T-helper 2 cell treated with Interferon-gamma antibody and Interleukin-4, amounts not matched to agents 5 μg/mL and 100 μg/mL, for 36 hours (primary cell): ENCODE measurements at regions not wholly inside any gene's neighbourhood (a gene's known extent, or its start where the extent isn't known, plus 50 kb on each side); places are given as distances from the start of the nearest gene placed in this dataset.

Experiments used
- DNase-seq: peaks from one replicate; pipeline ENCODE4 v3.0.0; 2021; ENCODE audit warnings: low spot score
- H3K27ac Mint-ChIP-seq: one replicate; pipeline ENCODE4 v1.8.0; 2021; ENCODE audit warnings: mild to moderate bottlenecking, mixed read lengths
- H3K27me3 Mint-ChIP-seq: one replicate; pipeline ENCODE4 v1.8.0; 2021; ENCODE audit warnings: low read depth, mixed read lengths
- H3K36me3 Mint-ChIP-seq: one replicate; pipeline ENCODE4 v1.8.0; 2021; ENCODE audit warnings: low read depth, mixed read lengths
- H3K4me1 Mint-ChIP-seq: one replicate; pipeline ENCODE4 v1.8.0; 2021; ENCODE audit warnings: low read depth, mixed read lengths
- H3K4me3 Mint-ChIP-seq: one replicate; pipeline ENCODE4 v1.8.0; 2022; ENCODE audit warnings: mild to moderate bottlenecking, moderate library complexity, mixed read lengths
- H3K9me3 Mint-ChIP-seq: one replicate; pipeline ENCODE4 v1.8.0; 2021; ENCODE audit warnings: mixed read lengths

GRCh38 chr3:178443634-178444033 lies 92.6 kb upstream of the KCNMB2 start:
- no peaks in the 10 kb centered on the region for H3K9me3 Mint-ChIP-seq
- H3K27ac Mint-ChIP-seq, result no peak overlapping the region
- DNase-seq, result no peak
- no peaks in the 10 kb centered on the region for H3K4me1 Mint-ChIP-seq
- H3K4me3 Mint-ChIP-seq, result no peak overlapping the region
- H3K36me3 Mint-ChIP-seq, result no peaks in the 10 kb centered on the region
- no peaks in the 10 kb centered on the region for H3K27me3 Mint-ChIP-seq

- Mint-ChIP-seq H3K9me3 (no peaks in the 10 kb centered on the region), H3K4me1 (no peaks in the 10 kb centered on the region), H3K36me3 (no peaks in the 10 kb centered on the region), H3K27me3 (no peaks in the 10 kb centered on the region), H3K27ac (no peak overlapping the region), H3K4me3 (no peak overlapping the region)
- DNase-seq, result no peak
Measured at GRCh38 chr3:178445139-178445538, 91.1 kb upstream of the KCNMB2 start.

- Mint-ChIP-seq H3K4me3 (no peak overlapping the region), H3K27ac (no peak overlapping the region), H3K27me3 (no peaks in the 10 kb centered on the region), H3K4me1 (no peaks in the 10 kb centered on the region), H3K36me3 (no peaks in the 10 kb centered on the region), H3K9me3 (no peaks in the 10 kb centered on the region)
- DNase-seq, result no peak
Measured at GRCh38 chr3:178446059-178446458, 90.2 kb upstream of the KCNMB2 start.

DNA sequence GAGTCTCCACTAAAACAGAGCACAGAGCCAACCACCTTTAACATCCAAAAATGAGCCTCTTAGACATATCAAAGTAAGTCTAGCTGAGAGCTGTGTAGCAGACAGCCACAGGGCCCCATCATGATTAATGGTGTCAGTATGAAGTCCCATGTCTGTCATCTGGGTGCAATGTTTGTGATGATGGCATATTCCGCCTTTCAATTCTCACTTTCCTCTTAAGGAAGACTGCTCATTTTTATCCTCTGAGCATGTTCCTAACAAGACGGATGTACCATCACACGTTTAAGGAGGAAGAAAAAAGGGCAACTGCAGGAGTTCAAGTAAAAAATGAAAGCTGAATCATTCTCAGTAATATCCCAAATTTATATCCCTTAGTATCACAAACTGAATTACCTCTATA lies 85.8 kb upstream of the KCNMB2 start:
- no peaks in the 10 kb centered on the region for H3K4me1 Mint-ChIP-seq
- no peak for DNase-seq
- no peaks in the 10 kb centered on the region for H3K27me3 Mint-ChIP-seq
- no peak overlapping the region for H3K4me3 Mint-ChIP-seq
- H3K9me3 Mint-ChIP-seq, result no peaks in the 10 kb centered on the region
- H3K36me3 Mint-ChIP-seq, result no peaks in the 10 kb centered on the region
- H3K27ac Mint-ChIP-seq, result no peak overlapping the region

DNA sequence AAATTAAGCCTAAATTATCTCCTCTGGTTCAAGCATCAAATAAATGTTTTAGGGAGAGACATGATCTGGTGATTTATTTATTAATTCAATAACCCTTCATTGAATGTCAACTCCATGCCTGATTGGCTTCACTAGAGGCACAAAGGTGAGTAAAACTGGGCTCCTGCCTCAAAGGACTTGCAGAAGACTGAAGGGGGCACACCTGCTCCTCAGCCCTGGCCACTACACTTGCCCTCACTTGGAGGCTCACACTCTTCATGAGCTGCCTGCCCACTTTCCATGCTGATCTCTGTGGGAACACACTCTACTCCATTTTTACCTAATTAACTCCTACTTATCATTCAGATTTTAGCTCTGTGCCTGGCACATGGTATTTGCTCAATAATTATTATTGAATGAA lies 84.4 kb upstream of the KCNMB2 start:
- Mint-ChIP-seq H3K9me3 (no peaks in the 10 kb centered on the region), H3K4me1 (no peaks in the 10 kb centered on the region), H3K27me3 (no peaks in the 10 kb centered on the region), H3K36me3 (no peaks in the 10 kb centered on the region), H3K27ac (no peak overlapping the region), H3K4me3 (no peak overlapping the region)
- DNase-seq, result no peak

DNA sequence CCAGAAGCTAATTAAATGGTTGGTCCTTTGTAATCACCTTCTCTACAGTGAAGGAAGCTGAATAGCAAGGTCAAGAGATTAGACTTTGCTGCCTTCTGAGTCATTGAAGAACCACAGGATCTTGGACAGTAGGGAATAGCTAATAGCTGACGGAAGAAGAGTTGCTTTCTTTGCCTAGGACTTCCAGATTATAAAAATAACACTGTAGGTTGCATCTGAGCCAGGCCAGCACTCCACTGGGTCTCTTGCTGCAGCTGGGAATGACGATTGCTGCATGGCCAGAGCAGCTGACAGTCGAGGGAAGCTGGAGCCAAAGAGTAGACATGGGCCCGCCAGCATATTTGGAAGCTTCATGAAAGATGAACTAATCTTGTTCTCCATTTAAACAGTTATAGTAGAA lies 81.5 kb upstream of the KCNMB2 start:
- no peaks in the 10 kb centered on the region for H3K36me3 Mint-ChIP-seq
- DNase-seq, result no peak
- H3K27ac Mint-ChIP-seq, result no peak overlapping the region
- H3K4me3 Mint-ChIP-seq, result no peak overlapping the region
- H3K27me3 Mint-ChIP-seq, result peaks cover 3% of the 10 kb centered on the region
- H3K4me1 Mint-ChIP-seq, result no peaks in the 10 kb centered on the region
- no peaks in the 10 kb centered on the region for H3K9me3 Mint-ChIP-seq

DNA sequence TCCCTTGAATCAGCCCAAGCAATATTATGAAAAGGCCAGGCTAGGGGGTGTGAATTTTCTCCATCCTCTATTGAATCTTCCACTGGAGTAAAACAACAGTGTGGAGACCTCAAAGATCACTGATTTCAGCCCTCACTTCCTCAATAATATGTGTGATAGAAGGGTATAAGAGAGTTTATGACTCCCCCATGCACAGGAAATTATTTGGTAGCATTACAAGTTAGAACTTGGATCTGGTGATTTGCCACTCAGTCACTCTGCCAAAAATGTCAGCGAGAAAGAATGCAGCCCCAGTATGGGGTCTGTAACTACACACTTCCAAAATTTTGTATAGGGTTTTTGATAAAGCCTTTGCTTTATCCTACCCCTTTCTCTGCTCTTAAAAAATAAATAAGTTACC lies 81.0 kb upstream of the KCNMB2 start:
- H3K27ac Mint-ChIP-seq, result no peak overlapping the region
- H3K36me3 Mint-ChIP-seq, result no peaks in the 10 kb centered on the region
- H3K27me3 Mint-ChIP-seq, result peaks cover 3% of the 10 kb centered on the region
- H3K9me3 Mint-ChIP-seq, result no peaks in the 10 kb centered on the region
- no peaks in the 10 kb centered on the region for H3K4me1 Mint-ChIP-seq
- H3K4me3 Mint-ChIP-seq, result no peak overlapping the region
- DNase-seq, result no peak

DNA sequence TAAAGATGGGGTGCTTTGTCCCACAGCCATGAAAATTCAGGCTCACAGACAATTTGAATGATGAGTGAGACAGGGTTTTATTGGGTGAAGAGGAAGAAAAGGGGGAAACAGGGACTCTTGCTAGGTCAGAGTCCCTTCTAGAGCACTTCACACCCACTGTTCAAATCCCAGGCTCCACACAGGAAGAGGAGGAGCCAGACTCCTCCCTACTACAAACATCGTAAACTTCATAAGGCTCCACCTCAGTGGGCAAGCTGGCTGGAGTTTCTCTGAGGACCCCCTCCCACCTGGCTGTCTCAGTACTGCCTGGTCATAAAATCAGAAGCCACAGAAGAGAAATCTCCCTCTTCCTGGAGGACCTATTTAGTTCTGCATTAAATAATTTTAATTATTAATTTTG lies 80.3 kb upstream of the KCNMB2 start:
- Mint-ChIP-seq H3K4me3 (no peak overlapping the region), H3K27ac (no peak overlapping the region), H3K4me1 (no peaks in the 10 kb centered on the region), H3K36me3 (no peaks in the 10 kb centered on the region), H3K9me3 (no peaks in the 10 kb centered on the region), H3K27me3 (peaks cover 3% of the 10 kb centered on the region)
- DNase-seq, result no peak

DNA sequence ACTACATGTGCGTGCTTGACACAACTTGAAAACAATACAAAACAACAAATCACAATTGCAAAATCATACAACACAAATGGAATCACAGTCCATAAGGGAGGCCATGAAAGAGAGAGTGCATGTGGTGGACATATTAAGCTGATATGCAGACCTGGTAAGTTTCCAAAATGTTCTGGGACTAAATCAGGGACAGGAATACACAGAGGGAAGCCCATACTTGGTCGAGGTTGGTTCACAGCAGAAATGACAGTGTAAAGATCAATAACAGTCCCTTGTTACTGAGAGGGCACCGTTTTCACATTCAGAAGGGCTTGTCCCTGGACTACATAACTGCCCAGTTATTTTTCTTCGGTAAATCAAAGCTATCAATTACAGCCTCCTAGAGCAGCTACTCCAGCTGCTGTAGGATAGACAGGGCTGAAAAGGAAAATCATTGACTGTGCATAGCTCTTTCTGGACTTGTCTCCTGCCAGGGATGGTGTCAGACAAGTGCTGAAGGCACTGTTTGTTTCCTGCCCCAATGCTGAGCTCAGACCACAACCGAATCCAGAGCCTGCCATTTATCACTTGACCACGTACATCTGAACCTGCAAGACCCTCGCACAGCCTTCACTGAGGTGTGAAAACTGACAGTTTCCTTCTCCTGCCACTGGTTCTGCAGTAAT lies 79.5 kb upstream of the KCNMB2 start:
- H3K9me3 Mint-ChIP-seq, result no peaks in the 10 kb centered on the region
- H3K4me3 Mint-ChIP-seq, result no peak overlapping the region
- no peaks in the 10 kb centered on the region for H3K4me1 Mint-ChIP-seq
- H3K27ac Mint-ChIP-seq, result no peak overlapping the region
- no peaks in the 10 kb centered on the region for H3K36me3 Mint-ChIP-seq
- peaks cover 3% of the 10 kb centered on the region for H3K27me3 Mint-ChIP-seq
- no peak for DNase-seq

- Mint-ChIP-seq H3K27ac (no peak overlapping the region), H3K36me3 (no peaks in the 10 kb centered on the region), H3K4me3 (no peak overlapping the region), H3K27me3 (peaks cover 3% of the 10 kb centered on the region), H3K9me3 (no peaks in the 10 kb centered on the region), H3K4me1 (no peaks in the 10 kb centered on the region)
- no peak for DNase-seq
Measured at GRCh38 chr3:178457511-178457910, 78.7 kb upstream of the KCNMB2 start.

DNA sequence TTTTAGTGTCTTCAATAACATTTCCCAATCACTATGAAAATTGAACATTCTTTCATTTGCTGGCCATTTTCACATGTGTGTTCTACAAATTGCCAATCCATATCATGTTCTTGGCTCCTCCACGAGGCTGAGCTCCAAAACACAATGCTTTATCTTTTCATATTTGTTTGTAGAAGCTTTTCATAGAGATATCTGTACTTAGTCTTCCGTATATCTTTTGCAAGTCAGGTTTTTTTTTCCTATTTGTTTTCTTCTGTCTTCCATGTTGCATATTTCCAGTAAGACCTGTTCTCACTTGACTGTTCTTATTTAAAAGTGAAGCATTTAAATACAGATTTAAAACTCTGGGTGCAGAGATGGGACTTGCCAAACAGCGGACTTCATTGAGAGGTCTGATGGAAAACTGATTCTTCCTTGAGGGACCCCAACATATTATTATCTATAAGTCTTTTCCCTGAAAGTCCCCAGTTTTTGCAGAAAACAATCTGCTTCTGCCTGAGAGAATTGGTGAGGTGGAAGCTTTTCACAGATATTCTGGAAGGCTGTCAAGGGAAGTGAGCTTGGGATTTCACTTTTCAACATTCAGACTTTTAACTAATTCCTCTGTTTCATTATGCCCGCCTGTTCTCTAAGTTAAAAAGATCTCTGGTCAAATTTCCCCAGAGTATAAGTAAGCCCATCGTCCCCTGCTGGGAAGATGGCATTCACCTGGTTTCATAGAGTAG lies 77.8 kb upstream of the KCNMB2 start:
- Mint-ChIP-seq H3K36me3 (no peaks in the 10 kb centered on the region), H3K4me1 (no peaks in the 10 kb centered on the region), H3K27ac (no peak overlapping the region), H3K27me3 (peaks cover 3% of the 10 kb centered on the region), H3K9me3 (no peaks in the 10 kb centered on the region), H3K4me3 (no peak overlapping the region)
- DNase-seq, result no peak

DNA sequence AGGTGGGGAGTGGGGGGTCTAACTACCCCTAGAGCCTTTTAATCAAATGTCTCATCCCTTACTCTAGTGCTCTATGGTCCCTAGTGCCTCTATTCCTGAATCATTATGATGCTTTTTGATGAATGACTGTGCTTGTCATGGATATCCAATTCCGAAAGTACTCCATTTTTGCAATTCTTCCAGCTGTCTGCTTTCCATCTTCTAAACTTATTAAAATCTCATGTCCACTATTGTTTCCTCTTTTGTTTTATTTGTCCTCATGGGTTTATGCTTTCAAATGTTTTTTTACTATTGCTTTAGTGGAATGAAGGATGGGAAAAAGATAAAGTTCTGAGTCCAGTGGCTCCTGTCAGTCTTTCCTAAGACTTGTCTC lies 77.2 kb upstream of the KCNMB2 start:
- Mint-ChIP-seq H3K4me1 (no peaks in the 10 kb centered on the region), H3K9me3 (no peaks in the 10 kb centered on the region), H3K27me3 (peaks cover 3% of the 10 kb centered on the region), H3K36me3 (no peaks in the 10 kb centered on the region), H3K4me3 (no peak overlapping the region), H3K27ac (no peak overlapping the region)
- DNase-seq, result no peak

GRCh38 chr3:178465260-178466180 lies 70.7 kb upstream of the KCNMB2 start:
- no peaks in the 10 kb centered on the region for H3K9me3 Mint-ChIP-seq
- no peak overlapping the region for H3K27ac Mint-ChIP-seq
- H3K27me3 Mint-ChIP-seq, result no peaks in the 10 kb centered on the region
- H3K36me3 Mint-ChIP-seq, result no peaks in the 10 kb centered on the region
- no peaks in the 10 kb centered on the region for H3K4me1 Mint-ChIP-seq
- DNase-seq, result no peak
- no peak overlapping the region for H3K4me3 Mint-ChIP-seq

DNA sequence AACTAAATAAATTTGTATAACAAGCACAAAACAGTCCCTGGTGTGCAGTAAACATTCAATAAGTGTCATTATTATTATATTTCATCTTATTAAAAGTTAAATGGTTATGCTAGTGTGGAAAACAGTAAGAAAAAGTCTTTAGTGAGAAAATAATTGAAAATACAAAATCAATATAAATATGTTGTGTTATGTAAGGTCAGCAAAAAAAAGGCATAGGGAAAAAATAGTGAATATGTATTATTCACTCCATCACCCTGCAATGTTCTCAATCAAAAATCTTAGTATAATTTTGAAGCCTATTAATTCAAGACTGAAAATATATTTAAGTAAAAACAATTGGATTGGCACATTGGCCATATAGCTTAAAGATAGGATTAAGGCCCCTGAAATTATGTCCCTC lies 63.3 kb upstream of the KCNMB2 start:
- no peak for DNase-seq
- no peak overlapping the region for H3K4me3 Mint-ChIP-seq
- H3K36me3 Mint-ChIP-seq, result no peaks in the 10 kb centered on the region
- no peaks in the 10 kb centered on the region for H3K9me3 Mint-ChIP-seq
- H3K27me3 Mint-ChIP-seq, result no peaks in the 10 kb centered on the region
- H3K4me1 Mint-ChIP-seq, result no peaks in the 10 kb centered on the region
- no peak overlapping the region for H3K27ac Mint-ChIP-seq
